HCT116 (cell line): ENCODE measurements at regions not wholly inside any gene's neighbourhood (a gene's known extent, or its start where the extent isn't known, plus 50 kb on each side); places are given as distances from the start of the nearest gene placed in this dataset.
"Not testable (repeated sequence)": the region's sequence is repeated elsewhere in the genome, so short reads cannot be mapped to it uniquely, and the experiment has no call there.

Experiments used
- ATAC-seq: fragments of 200-7000 bp; cut with Tn5 transposase; 2 replicates; pipeline ENCODE4 v1.9.1; 2020; ENCODE audit warnings: mild to moderate bottlenecking, moderate library complexity
- BruUV-seq: library from RNA; stranded (reverse); fragments of 400-500 nt; replicated peaks from 2 replicates; lab custom pipeline; 2021; lab: Mats Ljungman, UMichigan
- CTCF ChIA-PET: fragments of 300-600 bp; sonication (Branson Sonifier 250); formaldehyde crosslinking; loops from one replicate; lab custom pipeline; 2021; ENCODE audit warnings: antibody characterized with exemption; lab: Charles Lee
- POLR2A ChIA-PET: fragments of 300-600, 350-600 bp; sonication (Branson Sonifier 250); formaldehyde crosslinking; loops from one replicate; lab custom pipeline; 2021; ENCODE audit warnings: antibody characterized with exemption; lab: Charles Lee
- RAD21 ChIA-PET, 2 experiments: fragments of 300-600 bp; sonication (Branson Sonifier 250); formaldehyde crosslinking; loops; one replicate each; lab custom pipeline; 2023; ENCODE audit warnings: low total read pairs in 2 of 2; ENCODE audit not compliant: uncharacterized antibody in 2 of 2, unreplicated experiment in 2 of 2, low non-redundant PET in 1 of 2; lab: Charles Lee
- DNase-seq: peaks from one replicate; pipeline ENCODE4 v3.0.0-alpha.2; 2010; ENCODE audit warnings: low read depth, low spot score
- H2AFZ ChIP-seq: fragments of 200-600 bp; shearing (Covaris generic), sonication (generic); 2 replicates; pipeline ENCODE4 v1.6.1; 2017; ENCODE audit warnings: low read depth, mixed run types, mixed read lengths, antibody characterized with exemption, low read length; ENCODE audit not compliant: poor library complexity, severe bottlenecking
- H3K27ac ChIP-seq: 2 replicates; pipeline ENCODE4 v1.5.1; 2012; ENCODE audit warnings: low read depth, low read length
- H3K27me3 ChIP-seq: fragments of 200-600 bp; sonication (generic); 2 replicates; pipeline ENCODE4 v1.6.1; 2016; ENCODE audit warnings: mixed run types, low read length, mixed read lengths; ENCODE audit not compliant: insufficient read depth
- H3K36me3 ChIP-seq, 2 experiments: fragments of 200-500 bp in 1 of 2; fragments of 200-600 bp in 1 of 2; sonication (Bioruptor generic) in 1 of 2; sonication (generic) in 1 of 2; 2 replicates each; pipeline versions ENCODE4 v1.5.1 to v1.6.1; 2014 to 2016; ENCODE audit warnings: low read length in 2 of 2, inconsistent platforms in 1 of 2, mixed read lengths in 1 of 2, mixed run types in 1 of 2; ENCODE audit not compliant: insufficient read depth in 2 of 2, control insufficient read depth in 1 of 2
- H3K4me1 ChIP-seq, 2 experiments: fragments of 200-600 bp in 1 of 2; sonication (generic) in 1 of 2; 2 replicates each; pipeline versions ENCODE4 v1.5.1 to v1.6.1; 2012 to 2017; ENCODE audit warnings: low read length in 2 of 2, inconsistent platforms in 1 of 2, mild to moderate bottlenecking in 1 of 2, mixed read lengths in 1 of 2, mixed run types in 1 of 2, moderate library complexity in 1 of 2; ENCODE audit not compliant: insufficient read depth in 2 of 2, control insufficient read depth in 1 of 2
- H3K4me2 ChIP-seq: fragments of 200-600 bp; sonication (generic); 2 replicates; pipeline ENCODE4 v1.6.1; 2017; ENCODE audit warnings: mixed run types, low read length, mixed read lengths
- H3K4me3 ChIP-seq, 2 experiments: fragments of 200-600 bp in 1 of 2; sonication (generic) in 1 of 2; replicated peaks in 1 of 2; 2 replicates each; pipeline ENCODE4 v1.5.1; 2011 to 2016; ENCODE audit warnings: low read length in 2 of 2, control low read depth in 1 of 2, low read depth in 1 of 2, mild to moderate bottlenecking in 1 of 2, mixed read lengths in 1 of 2, mixed run types in 1 of 2
- H3K79me2 ChIP-seq: fragments of 200-600 bp; sonication (generic); 2 replicates; pipeline ENCODE4 v1.6.1; 2017; ENCODE audit warnings: mild to moderate bottlenecking, mixed run types, low read length, moderate library complexity, mixed read lengths; ENCODE audit not compliant: insufficient read depth
- H3K9ac ChIP-seq: fragments of 200-600 bp; sonication (generic); 2 replicates; pipeline ENCODE4 v1.6.1; 2016; ENCODE audit warnings: low read length, mixed read lengths
- H3K9me2 ChIP-seq: fragments of 200-600 bp; sonication (generic), shearing (Covaris generic); 2 replicates; pipeline ENCODE4 v1.6.1; 2017; ENCODE audit warnings: mixed run types, mild to moderate bottlenecking, moderate library complexity; ENCODE audit not compliant: insufficient read depth
- H3K9me3 ChIP-seq, 2 experiments: fragments of 200-500 bp in 1 of 2; fragments of 200-600 bp in 1 of 2; sonication (Bioruptor generic) in 1 of 2; sonication (generic) in 1 of 2; 2 replicates each; pipeline ENCODE4 v1.6.1; 2014 to 2017; ENCODE audit warnings: low read length in 2 of 2, mixed read lengths in 2 of 2, inconsistent platforms in 1 of 2, low read depth in 1 of 2, mild to moderate bottlenecking in 1 of 2, mixed run types in 1 of 2, moderate library complexity in 1 of 2; ENCODE audit not compliant: control insufficient read depth in 1 of 2, insufficient read depth in 1 of 2
- H4K20me1 ChIP-seq: fragments of 200-600 bp; sonication (generic), shearing (Covaris generic); 2 replicates; pipeline ENCODE4 v1.6.1; 2017; ENCODE audit warnings: mixed run types, mild to moderate bottlenecking, moderate library complexity; ENCODE audit not compliant: insufficient read depth
- CBX3 ChIP-seq: IDR thresholded peaks from 2 replicates; pipeline ENCODE4 v1.6.1; 2012; ENCODE audit warnings: low read depth
- CEBPB ChIP-seq: IDR thresholded peaks from 2 replicates; pipeline ENCODE4 v1.6.1; 2012; ENCODE audit warnings: low read depth
- CTCF ChIP-seq, 3 experiments: fragments of 200-600 bp in 1 of 3; sonication (generic) in 1 of 3; IDR thresholded peaks in 2 of 3; conservative IDR thresholded peaks in 1 of 3; 2 replicates each; pipeline ENCODE4 v1.5.1; 2012 to 2017; ENCODE audit warnings: low read depth in 2 of 3, low read length in 2 of 3, antibody characterized with exemption in 1 of 3, borderline replicate concordance in 1 of 3, control low read depth in 1 of 3, mild to moderate bottlenecking in 1 of 3, mixed read lengths in 1 of 3, mixed run types in 1 of 3, moderate library complexity in 1 of 3; ENCODE audit not compliant: insufficient read depth in 1 of 3
- EGR1 ChIP-seq: IDR thresholded peaks from 2 replicates; pipeline ENCODE4 v1.6.1; 2012; ENCODE audit warnings: low read depth
- EZH2 ChIP-seq: fragments of 200-600 bp; sonication (generic); IDR thresholded peaks from 2 replicates; pipeline ENCODE4 v1.6.1; 2017; ENCODE audit warnings: antibody characterized with exemption, mixed run types
- EZH2phosphoT487 ChIP-seq: fragments of 200-600 bp; IDR thresholded peaks from 2 replicates; pipeline ENCODE4 v1.6.1; 2018; ENCODE audit warnings: antibody characterized with exemption, borderline replicate concordance
- FOSL1 ChIP-seq: IDR thresholded peaks from 2 replicates; pipeline ENCODE4 v1.6.1; 2012; ENCODE audit warnings: low read depth
- JUND ChIP-seq: IDR thresholded peaks from 2 replicates; pipeline ENCODE4 v1.6.1; 2012
- POLR2A ChIP-seq: IDR thresholded peaks from 2 replicates; pipeline ENCODE4 v1.7.0; 2011; ENCODE audit warnings: borderline replicate concordance; ENCODE audit not compliant: insufficient read depth, insufficient read length; ENCODE audit errors: extremely low read depth
- POLR2AphosphoS5 ChIP-seq: IDR thresholded peaks from 2 replicates; pipeline ENCODE4 v1.6.1; 2011; ENCODE audit warnings: mild to moderate bottlenecking, low read depth, low read length, moderate library complexity
- SRF ChIP-seq: IDR thresholded peaks from 2 replicates; pipeline ENCODE4 v1.6.1; 2012; ENCODE audit warnings: low read depth
- YY1 ChIP-seq: IDR thresholded peaks from 2 replicates; pipeline ENCODE4 v1.6.1; 2011; ENCODE audit warnings: low read length, low read depth, moderate library complexity, mild to moderate bottlenecking; ENCODE audit not compliant: insufficient replicate concordance; ENCODE audit errors: extremely low read depth
- intact Hi-C: fragments of 100-400 bp; cut with micrococcal nuclease; formaldehyde crosslinking; loops from 2 replicates; pipeline ENCODE4 v1.10.0; 2022
- TF ChIP-seq, protein P1 (sequence below): IDR thresholded peaks from 2 replicates; pipeline ENCODE4 v1.6.1; 2011; ENCODE audit warnings: mild to moderate bottlenecking, low read length, moderate library complexity; ENCODE audit not compliant: insufficient replicate concordance; ENCODE audit errors: extremely low read depth
- TF ChIP-seq, protein P2 (sequence below): IDR thresholded peaks from 2 replicates; pipeline ENCODE4 v1.6.1; 2012

DNA sequence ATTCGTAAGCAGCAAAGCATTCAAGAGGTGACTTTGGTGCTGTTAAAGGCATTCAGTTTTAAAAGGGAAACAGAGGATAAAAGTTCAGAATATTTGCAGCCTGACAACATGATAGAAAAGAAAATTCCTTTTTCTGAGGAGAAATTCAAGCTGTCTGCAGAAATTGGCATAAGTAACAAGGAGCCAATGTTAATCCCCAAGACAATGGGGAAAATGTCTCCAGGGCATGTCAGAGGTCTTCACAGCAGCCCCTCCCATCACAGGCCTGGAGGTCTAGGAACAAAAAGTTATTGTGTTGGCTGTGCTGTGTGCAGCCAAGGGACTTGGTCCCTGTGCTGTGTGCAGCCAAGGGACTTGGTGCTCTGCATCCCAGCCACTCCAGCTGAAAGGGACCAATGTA is 129.7 kb upstream of the MITF start:
- H3K27me3 ChIP-seq, H3K4me2 ChIP-seq, H2AFZ ChIP-seq, H3K9me3 ChIP-seq, POLR2A ChIA-PET, ATAC-seq, H4K20me1 ChIP-seq, CTCF ChIA-PET, BruUV-seq, H3K9ac ChIP-seq, intact Hi-C loops, H3K4me3 ChIP-seq, H3K79me2 ChIP-seq, DNase-seq, H3K27ac ChIP-seq, H3K9me2 ChIP-seq, H3K36me3 ChIP-seq, H3K4me1 ChIP-seq, RAD21 ChIA-PET: not testable (repeated sequence)

- BruUV-seq: no TSS peak
- H2AFZ ChIP-seq: no peak overlapping the region
- intact Hi-C loops: no loop called here
- POLR2A ChIA-PET: no interaction called here
- ATAC-seq (no peak), DNase-seq (no peak)
- RAD21 ChIA-PET: no interaction called here
- TF ChIP-seq, protein P1, sequence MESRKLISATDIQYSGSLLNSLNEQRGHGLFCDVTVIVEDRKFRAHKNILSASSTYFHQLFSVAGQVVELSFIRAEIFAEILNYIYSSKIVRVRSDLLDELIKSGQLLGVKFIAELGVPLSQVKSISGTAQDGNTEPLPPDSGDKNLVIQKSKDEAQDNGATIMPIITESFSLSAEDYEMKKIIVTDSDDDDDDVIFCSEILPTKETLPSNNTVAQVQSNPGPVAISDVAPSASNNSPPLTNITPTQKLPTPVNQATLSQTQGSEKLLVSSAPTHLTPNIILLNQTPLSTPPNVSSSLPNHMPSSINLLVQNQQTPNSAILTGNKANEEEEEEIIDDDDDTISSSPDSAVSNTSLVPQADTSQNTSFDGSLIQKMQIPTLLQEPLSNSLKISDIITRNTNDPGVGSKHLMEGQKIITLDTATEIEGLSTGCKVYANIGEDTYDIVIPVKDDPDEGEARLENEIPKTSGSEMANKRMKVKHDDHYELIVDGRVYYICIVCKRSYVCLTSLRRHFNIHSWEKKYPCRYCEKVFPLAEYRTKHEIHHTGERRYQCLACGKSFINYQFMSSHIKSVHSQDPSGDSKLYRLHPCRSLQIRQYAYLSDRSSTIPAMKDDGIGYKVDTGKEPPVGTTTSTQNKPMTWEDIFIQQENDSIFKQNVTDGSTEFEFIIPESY: no peak
- TF ChIP-seq POLR2A: no peak
- no peak for TF ChIP-seq CTCF (IDR thresholded peaks at IDR 0.05 in 2 of 3, conservative IDR thresholded peaks at IDR 0.05 in 1 of 3; ENCODE audit: borderline replicate concordance in 1 of 3, insufficient read depth in 1 of 3, low read depth in 2 of 3, low read length in 2 of 3)
- TF ChIP-seq SRF: no peak
- TF ChIP-seq EGR1: no peak
- TF ChIP-seq EZH2: no peak
- TF ChIP-seq CEBPB: no peak
- no peak for TF ChIP-seq POLR2AphosphoS5
- no peak for TF ChIP-seq YY1
- no peak for TF ChIP-seq CBX3
- TF ChIP-seq EZH2phosphoT487: no peak
- no peak for TF ChIP-seq FOSL1
- TF ChIP-seq, protein P2, sequence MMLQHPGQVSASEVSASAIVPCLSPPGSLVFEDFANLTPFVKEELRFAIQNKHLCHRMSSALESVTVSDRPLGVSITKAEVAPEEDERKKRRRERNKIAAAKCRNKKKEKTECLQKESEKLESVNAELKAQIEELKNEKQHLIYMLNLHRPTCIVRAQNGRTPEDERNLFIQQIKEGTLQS: no peak
- TF ChIP-seq JUND: no peak
- H3K9me2 ChIP-seq: no peaks in the 10 kb centered on the region
- no peak overlapping the region for H3K4me3 ChIP-seq
- no peak overlapping the region for H3K27ac ChIP-seq
- no peaks in the 10 kb centered on the region for H3K9me3 ChIP-seq
- H3K9ac ChIP-seq: no peak overlapping the region
- no peaks in the 10 kb centered on the region for H4K20me1 ChIP-seq
- no peaks in the 10 kb centered on the region for H3K36me3 ChIP-seq
- H3K4me2 ChIP-seq: no peak overlapping the region
- no peaks in the 10 kb centered on the region for H3K27me3 ChIP-seq
- H3K79me2 ChIP-seq: no peaks in the 10 kb centered on the region
- H3K4me1 ChIP-seq: no peaks in the 10 kb centered on the region
- CTCF ChIA-PET: no interaction called here
Measured at GRCh38 chr3:69607466-69608305, 131.6 kb upstream of the MITF start.
